BLaER1 treated with 17β-estradiol and CSF1 and Interleukin-3, amounts not matched to agents 10 nM and 100 nM (cell line): ENCODE measurements at regions not wholly inside any gene's neighbourhood (a gene's known extent, or its start where the extent isn't known, plus 50 kb on each side); places are given as distances from the start of the nearest gene placed in this dataset.

Source experiments
- H3K27ac ChIP-seq, 11 experiments: shearing (Covaris generic); formaldehyde crosslinking; 2 replicates each; pipeline ENCODE4 v1.8.1; 2022
- H3K27me3 ChIP-seq, 11 experiments: shearing (Covaris generic); formaldehyde crosslinking; 2 replicates each; pipeline ENCODE4 v1.8.1; 2022
- H3K36me3 ChIP-seq, 11 experiments: shearing (Covaris generic); formaldehyde crosslinking; 2 replicates each; pipeline ENCODE4 v1.8.1; 2022
- H3K4me1 ChIP-seq, 10 experiments: shearing (Covaris generic); formaldehyde crosslinking; 2 replicates each; pipeline ENCODE4 v1.8.1; 2022
- H3K4me2 ChIP-seq, 11 experiments: shearing (Covaris generic); formaldehyde crosslinking; 2 replicates each; pipeline ENCODE4 v1.8.1; 2022
- H3K4me3 ChIP-seq, 10 experiments: shearing (Covaris generic); formaldehyde crosslinking; 2 replicates each; pipeline ENCODE4 v1.8.1; 2022
- H3K9ac ChIP-seq, 11 experiments: shearing (Covaris generic); formaldehyde crosslinking; 2 replicates each; pipeline ENCODE4 v1.8.1; 2022
- H3K9me3 ChIP-seq, 11 experiments: shearing (Covaris generic); formaldehyde crosslinking; replicated peaks in 1 of 11; 2 replicates each; pipeline ENCODE4 v1.8.1; 2022
- H4K20me1 ChIP-seq, 11 experiments: shearing (Covaris generic); formaldehyde crosslinking; 2 replicates each; pipeline ENCODE4 v1.8.1; 2022
- Cebpa-rat ChIP-seq, 11 experiments: shearing (Covaris generic); IDR thresholded peaks; 2 replicates each; pipeline ENCODE4 v1.8.1; 2022

GRCh38 chr13:68806125-68806524 is 1301.5 kb upstream of the ATXN8OS start:
- no peaks in the 10 kb centered on the region for H3K36me3 ChIP-seq
- no peak overlapping the region for H3K27ac ChIP-seq
- no peaks in the 10 kb centered on the region for H3K9me3 ChIP-seq
- H3K9ac ChIP-seq = no peak overlapping the region
- H3K4me2 ChIP-seq = no peak overlapping the region
- no peaks in the 10 kb centered on the region for H3K4me1 ChIP-seq
- H4K20me1 ChIP-seq = no peaks in the 10 kb centered on the region
- H3K27me3 ChIP-seq = no peaks in the 10 kb centered on the region
- TF ChIP-seq Cebpa-rat (IDR thresholded peaks at IDR 0.05) = no peak
- H3K4me3 ChIP-seq = no peak overlapping the region

DNA sequence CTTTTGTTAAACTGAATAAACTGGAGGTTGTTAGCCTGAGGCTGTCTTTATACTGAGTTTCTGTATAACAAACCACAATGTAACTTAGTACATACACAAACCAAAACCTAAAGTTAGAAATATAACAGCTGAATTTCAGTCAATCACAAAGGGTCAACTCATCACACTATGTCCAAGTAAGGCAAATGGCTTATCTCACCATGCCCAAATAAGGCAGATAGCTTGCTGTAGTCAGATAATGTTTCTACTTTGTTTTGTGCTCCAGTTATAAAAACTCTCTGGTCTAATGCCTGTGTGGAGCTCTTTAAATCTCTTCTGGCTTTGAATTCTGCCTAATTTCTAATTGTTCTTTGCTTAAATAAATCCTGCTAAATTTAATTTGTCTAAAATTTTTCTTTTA is 1323.4 kb upstream of the ATXN8OS start:
- Histone ChIP-seq H3K27ac (no peak overlapping the region), H3K9ac (no peak overlapping the region), H3K9me3 (no peaks in the 10 kb centered on the region), H3K4me3 (no peak overlapping the region), H4K20me1 (no peaks in the 10 kb centered on the region), H3K36me3 (no peaks in the 10 kb centered on the region), H3K4me2 (no peak overlapping the region), H3K4me1 (no peaks in the 10 kb centered on the region), H3K27me3 (no peaks in the 10 kb centered on the region)
- TF ChIP-seq Cebpa-rat (IDR thresholded peaks at IDR 0.05) = no peak

GRCh38 chr13:68759617-68760016 is 1348.0 kb upstream of the ATXN8OS start:
- H3K27ac ChIP-seq = no peak overlapping the region
- TF ChIP-seq Cebpa-rat (IDR thresholded peaks at IDR 0.05) = no peak
- H3K4me2 ChIP-seq = no peak overlapping the region
- H3K4me3 ChIP-seq = no peak overlapping the region
- no peaks in the 10 kb centered on the region for H3K36me3 ChIP-seq
- no peaks in the 10 kb centered on the region for H3K9me3 ChIP-seq
- H3K27me3 ChIP-seq = no peaks in the 10 kb centered on the region
- H3K4me1 ChIP-seq = no peaks in the 10 kb centered on the region
- no peaks in the 10 kb centered on the region for H4K20me1 ChIP-seq
- H3K9ac ChIP-seq = no peak overlapping the region

- no peaks in the 10 kb centered on the region for H3K36me3 ChIP-seq
- no peaks in the 10 kb centered on the region for H3K27me3 ChIP-seq
- no peak overlapping the region for H3K27ac ChIP-seq
- no peaks in the 10 kb centered on the region for H3K4me1 ChIP-seq
- H3K4me2 ChIP-seq = no peak overlapping the region
- no peaks in the 10 kb centered on the region for H3K9me3 ChIP-seq
- H4K20me1 ChIP-seq = no peaks in the 10 kb centered on the region
- no peak overlapping the region for H3K4me3 ChIP-seq
- no peak overlapping the region for H3K9ac ChIP-seq
- no peak for TF ChIP-seq Cebpa-rat (IDR thresholded peaks at IDR 0.05)
Observed at GRCh38 chr13:68749796-68750195, 1357.8 kb upstream of the ATXN8OS start.

DNA sequence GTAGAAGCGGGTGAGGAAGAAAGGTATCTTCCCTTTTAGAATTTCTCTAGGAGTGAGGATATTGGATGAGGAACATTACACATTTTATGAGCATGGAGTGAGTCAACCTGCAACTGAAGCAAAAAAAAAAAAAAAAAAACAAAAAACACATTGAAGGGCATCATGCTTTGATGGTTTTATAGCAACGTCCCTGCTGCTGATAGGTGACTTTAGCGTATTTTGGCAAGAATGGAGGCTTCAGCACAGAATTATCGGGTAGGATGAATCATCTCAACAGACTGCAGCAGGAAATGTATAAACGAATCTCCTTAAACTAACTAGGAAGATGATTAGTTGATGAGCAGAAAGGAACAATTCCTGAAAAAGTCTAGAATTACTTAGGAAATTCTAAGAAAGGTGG is 1359.6 kb upstream of the ATXN8OS start:
- no peaks in the 10 kb centered on the region for H3K27me3 ChIP-seq
- no peaks in the 10 kb centered on the region for H3K36me3 ChIP-seq
- no peaks in the 10 kb centered on the region for H3K9me3 ChIP-seq
- no peak overlapping the region for H3K9ac ChIP-seq
- H3K27ac ChIP-seq = no peak overlapping the region
- H3K4me1 ChIP-seq = no peaks in the 10 kb centered on the region
- TF ChIP-seq Cebpa-rat (IDR thresholded peaks at IDR 0.05) = no peak
- H3K4me2 ChIP-seq = no peak overlapping the region
- H4K20me1 ChIP-seq = no peaks in the 10 kb centered on the region
- no peak overlapping the region for H3K4me3 ChIP-seq

- H3K36me3 ChIP-seq = no peaks in the 10 kb centered on the region
- no peak overlapping the region for H3K27ac ChIP-seq
- TF ChIP-seq Cebpa-rat (IDR thresholded peaks at IDR 0.05) = no peak
- no peaks in the 10 kb centered on the region for H3K9me3 ChIP-seq
- H3K9ac ChIP-seq = no peak overlapping the region
- H4K20me1 ChIP-seq = no peaks in the 10 kb centered on the region
- H3K27me3 ChIP-seq = no peaks in the 10 kb centered on the region
- H3K4me3 ChIP-seq = no peak overlapping the region
- no peak overlapping the region for H3K4me2 ChIP-seq
- no peaks in the 10 kb centered on the region for H3K4me1 ChIP-seq
Observed at GRCh38 chr13:68745502-68745901, 1362.1 kb upstream of the ATXN8OS start.

GRCh38 chr13:68736961-68737360 is 1370.7 kb upstream of the ATXN8OS start:
- no peak overlapping the region for H3K9ac ChIP-seq
- H4K20me1 ChIP-seq = no peaks in the 10 kb centered on the region
- H3K9me3 ChIP-seq = no peaks in the 10 kb centered on the region
- H3K36me3 ChIP-seq = no peaks in the 10 kb centered on the region
- no peaks in the 10 kb centered on the region for H3K27me3 ChIP-seq
- TF ChIP-seq Cebpa-rat (IDR thresholded peaks at IDR 0.05) = no peak
- peak overlapping the region in 3 of 11 experiments; percentile 22 to 25 (median 24); a peak in 3 of 22 replicates for H3K4me2 ChIP-seq
- H3K27ac ChIP-seq = peak overlapping the region in 1 of 11 experiments; percentile 24; a peak in 1 of 22 replicates
- H3K4me1 ChIP-seq = peaks cover 0 to 9% (median 0%) of the 10 kb centered on the region in 10 experiments; a peak in 3 of 20 replicates
- no peak overlapping the region for H3K4me3 ChIP-seq

DNA sequence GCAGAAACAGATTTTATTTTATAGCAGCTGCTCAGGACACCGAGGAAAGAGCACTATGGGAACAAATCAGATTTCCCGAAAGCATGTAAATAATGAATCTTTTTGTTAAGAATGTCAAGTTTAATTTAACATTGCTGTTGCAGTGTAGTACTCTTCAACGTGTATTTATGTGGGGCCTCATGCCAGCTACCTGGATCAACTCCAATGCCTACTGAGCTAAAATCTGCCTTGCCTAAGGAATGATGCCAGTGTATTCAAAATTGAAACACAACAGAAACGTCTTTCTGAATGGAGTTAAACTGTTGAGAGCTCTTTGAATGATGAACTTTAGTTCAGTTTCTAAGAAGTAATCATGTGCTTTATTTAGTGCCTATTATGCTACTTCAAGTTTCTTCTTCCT is 1379.8 kb upstream of the ATXN8OS start:
- no peak overlapping the region for H3K27ac ChIP-seq
- H3K4me3 ChIP-seq = no peak overlapping the region
- no peak overlapping the region for H3K9ac ChIP-seq
- TF ChIP-seq Cebpa-rat (IDR thresholded peaks at IDR 0.05) = no peak
- no peaks in the 10 kb centered on the region for H3K9me3 ChIP-seq
- H3K27me3 ChIP-seq = no peaks in the 10 kb centered on the region
- no peaks in the 10 kb centered on the region for H4K20me1 ChIP-seq
- no peaks in the 10 kb centered on the region for H3K4me1 ChIP-seq
- no peaks in the 10 kb centered on the region for H3K36me3 ChIP-seq
- H3K4me2 ChIP-seq = no peak overlapping the region

GRCh38 chr13:68727165-68727564 is 1380.5 kb upstream of the ATXN8OS start:
- no peak overlapping the region for H3K4me3 ChIP-seq
- H3K4me2 ChIP-seq = no peak overlapping the region
- H3K27ac ChIP-seq = no peak overlapping the region
- H3K9ac ChIP-seq = no peak overlapping the region
- H3K36me3 ChIP-seq = no peaks in the 10 kb centered on the region
- no peaks in the 10 kb centered on the region for H3K27me3 ChIP-seq
- no peaks in the 10 kb centered on the region for H3K9me3 ChIP-seq
- H4K20me1 ChIP-seq = no peaks in the 10 kb centered on the region
- H3K4me1 ChIP-seq = no peaks in the 10 kb centered on the region
- TF ChIP-seq Cebpa-rat (IDR thresholded peaks at IDR 0.05) = no peak

- H3K36me3 ChIP-seq = no peaks in the 10 kb centered on the region
- no peak overlapping the region; a peak in 1 of 22 replicates for H3K27ac ChIP-seq
- no peak for TF ChIP-seq Cebpa-rat (IDR thresholded peaks at IDR 0.05)
- H3K4me1 ChIP-seq = peaks cover 0 to 4% (median 0%) of the 10 kb centered on the region in 10 experiments; a peak in 1 of 20 replicates
- peaks cover 0 to 13% (median 0%) of the 10 kb centered on the region in 11 experiments; a peak in 1 of 22 replicates for H3K9me3 ChIP-seq
- H3K4me3 ChIP-seq = no peak overlapping the region
- H3K4me2 ChIP-seq = peak overlapping the region in 3 of 11 experiments; percentile 8 to 13 (median 12); a peak in 2 of 22 replicates
- no peaks in the 10 kb centered on the region for H4K20me1 ChIP-seq
- no peak overlapping the region for H3K9ac ChIP-seq
- H3K27me3 ChIP-seq = no peaks in the 10 kb centered on the region
Observed at GRCh38 chr13:68719815-68720214, 1387.8 kb upstream of the ATXN8OS start.
